Esophagus (tissue), 2 donors: ENCODE measurements at regions not wholly inside any gene's neighbourhood (a gene's known extent, or its start where the extent isn't known, plus 50 kb on each side); places are given as distances from the start of the nearest gene placed in this dataset.

Source experiments
- H3K27ac ChIP-seq, 2 donors: one replicate each; pipeline ENCODE4 v1.5.1; 2013; ENCODE audit warnings: low read depth in 2 of 2, mild to moderate bottlenecking in 2 of 2, inconsistent platforms in 1 of 2, low read length in 1 of 2, moderate library complexity in 1 of 2
- H3K27me3 ChIP-seq, 2 donors: one replicate each; pipeline ENCODE4 v1.6.1; 2013; ENCODE audit warnings: low read length in 2 of 2, control low read depth in 1 of 2, mild to moderate bottlenecking in 1 of 2; ENCODE audit not compliant: insufficient read depth in 2 of 2, control insufficient read depth in 1 of 2
- H3K36me3 ChIP-seq, 2 donors: one replicate each; pipeline ENCODE4 v1.6.1; 2013; ENCODE audit warnings: low read length in 1 of 2; ENCODE audit not compliant: control insufficient read depth in 2 of 2, insufficient read depth in 2 of 2
- H3K4me1 ChIP-seq, 2 donors: one replicate each; pipeline ENCODE4 v1.6.1; 2013; ENCODE audit warnings: low read length in 1 of 2; ENCODE audit not compliant: control insufficient read depth in 2 of 2, insufficient read depth in 2 of 2
- H3K4me3 ChIP-seq, 2 donors: one replicate each; pipeline ENCODE4 v1.5.1; 2013; ENCODE audit warnings: low read length in 2 of 2, mild to moderate bottlenecking in 2 of 2, low read depth in 1 of 2, moderate library complexity in 1 of 2
- H3K9me3 ChIP-seq, 2 donors: one replicate each; pipeline ENCODE4 v1.6.1; 2013; ENCODE audit warnings: mild to moderate bottlenecking in 2 of 2, low read depth in 1 of 2, low read length in 1 of 2, moderate library complexity in 1 of 2; ENCODE audit not compliant: control insufficient read depth in 2 of 2, insufficient read depth in 1 of 2
- WGBS, 2 donors: extraction: QIAGEN DNeasy Blood & Tissue Kit; methylation state at CpG; one replicate each; pipeline ENCODE4 v1.1.7; 2013; 5-methylcytosine and 5-hydroxymethylcytosine counted together
- donor health status: healthy with polysubstance abuse.
- donor health status: Bipolar disorder and iron deficiency.

DNA sequence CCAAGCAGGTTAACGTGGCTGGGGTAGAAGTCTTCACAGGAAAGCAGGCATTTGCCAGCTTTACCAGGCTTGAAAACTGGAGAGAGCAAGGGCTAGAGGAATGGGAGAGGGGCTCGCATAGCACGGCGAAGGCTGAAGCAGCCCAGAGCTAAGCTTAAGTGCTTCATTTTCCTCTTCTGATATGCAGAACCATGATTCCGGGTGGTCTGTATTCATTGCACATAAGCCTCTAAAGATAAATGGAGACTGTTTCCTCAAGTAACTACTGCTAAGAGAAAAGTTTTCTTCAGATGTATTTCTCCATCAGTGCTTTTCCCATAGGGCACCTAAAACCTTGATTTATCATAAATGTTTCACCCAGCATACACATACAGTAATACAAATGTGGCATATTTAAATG, 414.1 kb downstream of the MLLT3 start:
- Histone ChIP-seq H3K4me3 (no peak overlapping the region), H3K9me3 (no peaks in the 10 kb centered on the region), H3K36me3 (no peaks in the 10 kb centered on the region), H3K27ac (no peak overlapping the region), H3K4me1 (no peaks in the 10 kb centered on the region), H3K27me3 (no peaks in the 10 kb centered on the region)
- WGBS, 2 donors: 93 to 96% methylated on average over 5 of the region's 5 CpGs

DNA sequence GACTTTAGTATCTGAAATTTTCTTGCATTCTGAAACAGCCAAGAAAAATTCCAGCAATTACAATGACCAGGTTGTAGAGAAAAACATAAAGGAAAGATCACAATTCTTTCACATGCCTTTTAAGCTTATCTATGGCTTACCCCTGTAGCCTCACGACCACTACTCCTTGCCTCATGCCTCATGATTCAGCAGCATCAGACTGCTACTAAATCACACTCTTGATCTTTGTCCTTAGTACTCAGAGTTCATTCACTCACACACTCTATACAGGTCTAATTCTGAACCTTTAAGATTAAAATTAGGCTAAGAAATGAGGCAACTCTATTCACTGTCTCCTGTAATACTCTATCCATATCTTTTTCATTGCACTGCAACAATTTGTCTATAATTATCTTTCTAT, 415.1 kb downstream of the MLLT3 start:
- Histone ChIP-seq H3K36me3 (no peaks in the 10 kb centered on the region), H3K27me3 (no peaks in the 10 kb centered on the region), H3K9me3 (no peaks in the 10 kb centered on the region), H3K27ac (no peak overlapping the region), H3K4me3 (no peak overlapping the region), H3K4me1 (no peaks in the 10 kb centered on the region)
- 74% methylated on average over 1 of the region's 1 CpG for WGBS, 2 donors

DNA sequence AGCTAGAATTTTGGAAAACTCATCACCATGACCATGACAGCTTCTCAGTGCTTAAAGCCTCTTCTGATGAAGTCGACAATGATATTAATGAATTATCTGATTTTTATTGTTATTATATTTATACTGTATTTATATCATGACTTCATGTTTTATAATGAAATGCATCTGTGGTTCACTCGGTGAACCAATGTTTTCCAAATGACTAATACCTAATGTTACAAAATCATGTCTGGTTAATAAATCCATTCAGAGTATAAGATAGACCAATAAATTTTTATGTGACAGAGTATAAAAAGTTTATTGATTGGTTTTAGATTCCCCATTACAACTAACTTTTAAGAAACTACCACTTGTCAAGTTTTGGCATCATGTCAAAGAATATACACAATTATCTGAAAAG, 416.5 kb downstream of the MLLT3 start:
- Histone ChIP-seq H3K36me3 (no peaks in the 10 kb centered on the region), H3K4me1 (no peaks in the 10 kb centered on the region), H3K27me3 (no peaks in the 10 kb centered on the region), H3K4me3 (no peak overlapping the region), H3K9me3 (no peaks in the 10 kb centered on the region), H3K27ac (no peak overlapping the region)
- WGBS, 2 donors: 62 to 63% methylated on average over 2 of the region's 2 CpGs

DNA sequence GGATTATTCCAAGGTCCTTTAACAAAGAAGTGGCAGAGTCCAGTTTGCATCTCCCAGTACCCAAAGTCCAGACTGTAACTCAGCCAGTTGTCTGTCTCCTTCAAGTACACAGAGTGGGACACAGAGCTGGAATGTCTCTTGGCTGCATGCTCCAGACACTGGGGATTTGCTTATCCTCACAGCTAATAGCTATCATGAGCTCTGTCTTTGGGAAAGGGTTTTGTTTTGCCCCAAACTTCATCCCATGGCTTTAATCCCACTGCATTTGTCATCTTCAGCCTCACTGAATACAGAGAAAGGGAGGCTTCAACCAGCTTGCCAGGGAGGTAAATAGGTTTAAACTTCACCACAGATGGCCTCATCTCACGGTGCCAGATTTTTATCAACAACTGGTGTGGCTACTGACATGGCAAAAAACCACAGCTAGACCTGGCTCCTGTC, 412.2 kb upstream of the SLC24A2 start:
- no peak overlapping the region for H3K27ac ChIP-seq
- WGBS, 2 donors: 30% methylated on average over 1 of the region's 1 CpG
- H3K27me3 ChIP-seq: no peaks in the 10 kb centered on the region
- no peaks in the 10 kb centered on the region for H3K4me1 ChIP-seq
- no peaks in the 10 kb centered on the region for H3K36me3 ChIP-seq
- no peaks in the 10 kb centered on the region for H3K9me3 ChIP-seq
- H3K4me3 ChIP-seq: no peak overlapping the region

DNA sequence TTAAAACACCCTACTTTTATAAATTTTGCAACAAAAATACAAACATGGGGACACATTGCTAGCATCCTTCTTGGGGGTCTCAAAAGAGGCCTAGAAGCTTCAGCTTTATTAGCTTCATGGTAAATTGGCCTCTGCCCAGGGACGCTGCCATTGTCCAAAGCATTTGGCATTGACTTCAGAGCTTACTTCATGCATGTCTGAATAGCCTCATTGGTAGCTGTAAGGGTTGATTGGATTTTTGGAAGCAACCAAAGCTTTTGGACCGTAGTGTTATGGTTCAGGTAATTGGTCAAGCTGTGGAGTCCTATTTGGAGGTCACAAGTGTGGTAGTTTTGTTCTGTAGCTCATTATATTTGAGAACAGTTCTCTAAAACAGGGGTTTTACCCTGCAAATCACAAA, 411.7 kb upstream of the SLC24A2 start:
- H3K4me1 ChIP-seq: no peaks in the 10 kb centered on the region
- no peak overlapping the region for H3K4me3 ChIP-seq
- H3K27me3 ChIP-seq: no peaks in the 10 kb centered on the region
- no peaks in the 10 kb centered on the region for H3K36me3 ChIP-seq
- no peaks in the 10 kb centered on the region for H3K9me3 ChIP-seq
- H3K27ac ChIP-seq: no peak overlapping the region
- WGBS, 2 donors: 68 to 76% methylated on average over 2 of the region's 2 CpGs

DNA sequence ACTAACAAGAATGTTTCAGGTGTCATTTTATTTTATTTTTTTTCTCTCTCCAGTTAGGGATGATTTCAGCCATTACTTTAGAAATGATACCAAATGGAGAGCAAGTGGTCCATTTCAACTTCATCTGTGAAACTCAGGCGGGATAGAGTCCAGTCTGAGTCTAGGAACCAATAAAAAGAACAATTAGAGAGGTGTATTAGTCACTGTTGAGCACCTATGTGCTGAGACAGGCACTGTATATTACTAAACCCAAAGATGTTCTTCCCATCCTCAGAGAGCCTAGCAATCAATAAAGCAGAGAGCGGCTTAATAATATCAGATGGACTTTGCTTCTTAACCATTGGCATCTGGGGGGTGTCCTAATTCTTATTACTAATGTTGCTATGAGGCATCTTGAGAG, 410.3 kb upstream of the SLC24A2 start:
- Histone ChIP-seq H3K27ac (no peak overlapping the region), H3K27me3 (no peaks in the 10 kb centered on the region), H3K4me1 (no peaks in the 10 kb centered on the region), H3K36me3 (no peaks in the 10 kb centered on the region), H3K4me3 (no peak overlapping the region), H3K9me3 (no peaks in the 10 kb centered on the region)
- 38 to 76% methylated on average over 2 of the region's 2 CpGs for WGBS, 2 donors

DNA sequence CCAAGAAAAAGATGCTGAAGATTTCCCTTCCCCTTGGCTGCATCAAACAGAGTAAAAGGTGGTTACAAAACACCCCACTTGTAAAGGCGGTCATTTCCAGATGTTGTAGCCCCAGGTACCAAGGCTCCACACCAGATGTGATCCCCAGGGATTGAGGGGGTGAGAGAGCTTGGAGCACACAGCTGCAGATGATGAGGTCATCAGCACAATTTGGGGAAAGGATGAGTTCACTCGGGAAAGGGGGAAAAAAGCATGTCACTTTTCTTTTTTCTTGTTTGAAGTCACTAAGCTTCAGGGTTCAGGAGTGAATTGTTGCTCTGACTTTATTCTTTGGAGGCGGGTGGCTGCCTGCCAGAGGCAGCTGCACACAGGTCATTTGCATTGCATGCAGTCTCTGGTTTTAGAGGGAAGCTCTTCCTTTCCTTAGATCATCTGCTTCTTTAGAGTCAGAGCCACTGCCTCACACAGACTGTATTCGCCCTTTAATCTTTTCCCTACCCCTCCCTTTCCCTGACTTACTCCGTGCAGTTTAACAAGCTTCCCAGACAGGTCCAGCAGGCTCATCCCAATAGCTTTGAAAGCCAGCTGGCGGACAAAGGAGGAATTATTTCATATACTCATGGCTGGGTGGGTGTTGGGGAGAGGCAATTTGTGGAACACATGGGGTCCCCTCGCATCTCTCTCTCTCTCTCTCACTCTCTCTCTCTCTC, 409.3 kb upstream of the SLC24A2 start:
- 32 to 34% methylated on average over 7 of the region's 7 CpGs for WGBS, 2 donors
- no peaks in the 10 kb centered on the region for H3K36me3 ChIP-seq
- peak overlapping the region; percentile 55 to 89 for H3K27ac ChIP-seq
- H3K27me3 ChIP-seq: no peaks in the 10 kb centered on the region
- H3K4me1 ChIP-seq: no peaks in the 10 kb centered on the region
- peak overlapping the region in 1 of 2 donors; percentile 13 for H3K4me3 ChIP-seq
- no peaks in the 10 kb centered on the region for H3K9me3 ChIP-seq

DNA sequence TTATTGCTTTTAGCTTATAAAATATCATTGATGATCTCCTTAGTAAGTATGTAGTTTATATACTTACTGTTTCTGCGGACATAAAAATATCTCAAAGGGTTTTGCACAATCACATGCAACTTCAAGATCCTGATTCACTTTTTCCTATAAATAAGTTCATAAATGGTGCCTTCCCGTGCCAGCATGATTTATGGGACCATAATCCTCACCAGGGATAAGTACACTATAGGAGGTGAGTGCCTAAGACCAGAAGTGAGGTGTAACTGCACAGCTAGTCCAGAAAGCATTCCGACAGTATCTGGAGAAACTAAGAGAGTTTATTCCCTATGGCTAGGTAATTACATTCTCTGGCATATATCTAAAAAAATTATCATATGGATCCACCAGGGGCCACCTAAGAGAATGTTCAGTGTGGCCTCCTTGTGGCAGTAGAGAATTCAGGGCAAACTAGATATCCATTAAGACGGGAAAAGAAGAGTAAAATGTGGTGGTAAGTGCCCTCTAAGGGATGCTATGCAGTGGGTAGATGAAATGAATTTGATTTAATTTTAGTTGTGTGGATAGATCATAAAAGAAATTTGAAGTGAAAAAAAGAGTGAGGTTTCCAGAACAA, 402.5 kb upstream of the SLC24A2 start:
- Histone ChIP-seq H3K27ac (no peak overlapping the region), H3K36me3 (no peaks in the 10 kb centered on the region), H3K27me3 (peaks cover 0 to 2% of the 10 kb centered on the region in 2 donors), H3K4me1 (no peaks in the 10 kb centered on the region), H3K9me3 (no peaks in the 10 kb centered on the region), H3K4me3 (no peak overlapping the region)
- WGBS, 2 donors: 85 to 87% methylated on average over 4 of the region's 4 CpGs

DNA sequence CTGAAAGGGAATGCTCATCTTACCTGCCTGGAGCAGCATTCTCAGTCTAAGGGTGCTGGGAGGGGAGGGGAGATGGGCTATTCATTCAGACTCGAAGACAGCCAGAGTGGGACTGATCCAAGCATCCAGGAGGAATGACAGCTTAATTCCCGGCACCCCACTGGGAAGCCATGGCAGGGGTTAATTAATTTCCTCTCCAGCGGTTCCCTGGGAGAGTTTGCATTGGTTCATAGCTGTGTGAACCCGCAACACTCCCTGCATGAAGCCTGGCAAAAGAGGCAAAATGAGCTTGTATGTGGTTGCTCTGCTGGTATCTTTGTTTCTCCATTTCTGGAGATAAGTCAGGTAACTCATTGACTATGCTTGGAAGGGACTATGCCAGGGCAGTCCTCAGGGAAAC, 401.0 kb upstream of the SLC24A2 start:
- Histone ChIP-seq H3K27me3 (peaks cover 0 to 2% of the 10 kb centered on the region in 2 donors), H3K4me3 (no peak overlapping the region), H3K27ac (no peak overlapping the region), H3K9me3 (no peaks in the 10 kb centered on the region), H3K36me3 (no peaks in the 10 kb centered on the region), H3K4me1 (no peaks in the 10 kb centered on the region)
- WGBS, 2 donors: 62 to 78% methylated on average over 4 of the region's 4 CpGs
